ENCODE measurements at regions not wholly inside any gene's neighbourhood (a gene's known extent, or its start where the extent isn't known, plus 50 kb on each side); places are given as distances from the start of the nearest gene placed in this dataset.
A peak's percentile ranks its signal among the peaks of the same experiment; 100 is the strongest.

DNA sequence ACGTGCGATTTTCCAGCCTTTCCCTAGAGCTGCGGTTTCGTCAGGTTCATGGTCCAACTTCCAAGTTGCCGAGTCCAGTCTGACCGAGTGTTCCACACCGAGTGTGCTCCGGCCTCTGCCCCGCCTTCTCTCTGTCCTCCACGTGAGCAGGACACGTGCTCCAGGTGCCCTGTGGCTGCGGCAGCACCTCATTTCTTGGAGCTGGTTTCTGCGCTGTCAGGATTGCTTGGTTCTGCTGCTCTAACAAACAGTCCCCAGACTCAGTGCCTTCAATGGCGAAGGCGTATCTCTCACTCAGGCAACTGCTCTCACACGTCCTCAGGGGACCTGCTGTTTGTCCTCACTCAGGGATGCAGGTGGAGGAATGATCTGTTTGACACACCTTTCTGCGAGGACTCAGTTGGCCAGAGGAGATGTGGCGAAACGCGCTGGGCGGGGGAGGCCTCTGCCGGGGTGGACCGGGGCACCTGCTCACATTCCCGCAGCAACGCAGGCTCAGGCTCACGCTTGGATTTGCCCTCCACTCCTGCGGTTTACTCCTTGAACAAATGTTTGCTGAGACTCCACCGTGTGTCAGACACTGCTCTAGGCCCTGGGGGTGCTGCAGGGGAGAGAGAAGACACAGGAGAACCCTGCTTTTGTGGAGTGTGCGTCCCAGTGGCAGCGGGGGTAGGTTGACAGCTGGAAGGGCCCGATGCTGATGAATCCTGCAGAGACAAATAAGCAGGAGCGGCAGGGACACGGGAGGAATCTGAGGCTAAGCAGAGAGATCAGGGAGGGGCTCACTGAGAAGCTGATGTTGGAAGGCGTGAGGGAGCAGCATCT lies 63.4 kb upstream of the FBRSL1 start:
- DNase-seq (ENCODE audit: low read depth, low spot score), result no peak

DNA sequence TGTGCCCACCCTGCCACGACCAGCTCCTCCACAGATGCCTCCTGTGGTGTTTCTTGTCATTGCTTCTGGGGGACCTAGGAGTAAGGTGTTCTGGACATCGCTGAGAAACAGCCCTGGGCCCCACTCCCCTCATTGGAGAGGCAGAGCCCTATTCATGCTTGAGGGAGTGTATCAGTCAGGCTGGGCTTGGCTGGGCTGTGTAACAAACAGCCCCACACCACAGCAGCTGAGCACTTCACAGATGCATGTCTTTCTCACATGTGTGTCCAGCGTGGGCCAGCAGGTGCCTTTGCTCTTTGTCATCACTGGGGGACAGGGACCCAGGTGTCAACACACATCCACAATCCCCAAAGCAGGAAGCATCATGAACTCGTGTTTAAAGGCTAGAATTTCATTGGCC lies 65.1 kb upstream of the FBRSL1 start:
- no peak for DNase-seq (ENCODE audit: low read depth, low spot score)

GRCh38 chr12:132423820-132424645 lies 65.9 kb upstream of the FBRSL1 start:
- no peak for DNase-seq (ENCODE audit: low read depth, low spot score)

GRCh38 chr12:132423251-132423819 lies 66.6 kb upstream of the FBRSL1 start:
- no peak for DNase-seq (ENCODE audit: low read depth, low spot score)

DNA sequence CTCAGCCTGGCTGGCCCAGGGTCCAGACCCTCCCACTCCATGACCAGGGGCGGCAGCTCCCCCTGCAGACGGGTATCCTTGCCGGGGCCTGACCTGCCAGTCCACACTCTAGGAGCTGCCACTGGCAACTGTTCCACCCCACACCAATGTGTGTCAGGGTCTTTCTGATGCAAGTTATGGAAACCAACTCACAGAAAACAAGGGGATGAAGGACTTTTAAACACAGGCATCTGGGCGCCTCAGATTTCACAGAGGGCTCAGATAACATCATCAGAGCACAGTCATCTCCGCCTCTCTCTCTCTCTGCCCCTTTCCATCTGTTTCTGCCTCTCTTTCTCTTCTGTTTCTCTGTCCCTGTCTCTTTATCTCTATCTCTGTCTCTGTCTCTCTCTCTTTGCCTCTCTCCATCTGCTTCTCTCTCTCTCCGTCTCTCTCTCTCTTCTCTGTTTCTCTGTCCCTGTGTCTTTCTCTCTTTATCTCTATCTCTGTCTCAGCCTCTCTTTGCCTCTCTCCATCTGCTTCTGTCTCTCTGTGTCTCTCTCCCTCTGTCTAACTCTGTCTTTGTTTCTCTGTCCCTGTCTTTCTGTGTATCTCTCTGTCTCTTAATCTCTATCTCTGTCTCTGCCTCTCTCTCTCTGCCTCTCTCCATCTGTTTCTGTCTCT lies 67.4 kb upstream of the FBRSL1 start:
- DNase-seq (ENCODE audit: low read depth, low spot score), result no peak

DNA sequence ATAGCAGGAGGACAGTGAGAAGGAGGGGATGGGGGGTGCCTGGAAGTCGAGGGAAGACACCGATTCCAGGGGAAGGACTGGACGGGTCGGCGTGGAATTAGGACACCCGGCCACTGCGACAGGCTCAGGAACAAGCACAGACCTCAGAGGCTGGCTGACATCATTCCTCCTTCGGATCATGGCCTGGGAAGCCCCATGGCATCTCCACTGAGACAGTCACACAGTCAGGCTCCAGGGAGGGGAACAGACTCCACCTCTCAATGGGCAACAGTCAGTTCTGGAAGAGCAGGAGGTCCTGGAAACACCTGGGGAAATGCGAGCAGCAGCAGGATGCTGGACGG lies 67.9 kb upstream of the FBRSL1 start:
- no peak for DNase-seq (ENCODE audit: low read depth, low spot score)

DNA sequence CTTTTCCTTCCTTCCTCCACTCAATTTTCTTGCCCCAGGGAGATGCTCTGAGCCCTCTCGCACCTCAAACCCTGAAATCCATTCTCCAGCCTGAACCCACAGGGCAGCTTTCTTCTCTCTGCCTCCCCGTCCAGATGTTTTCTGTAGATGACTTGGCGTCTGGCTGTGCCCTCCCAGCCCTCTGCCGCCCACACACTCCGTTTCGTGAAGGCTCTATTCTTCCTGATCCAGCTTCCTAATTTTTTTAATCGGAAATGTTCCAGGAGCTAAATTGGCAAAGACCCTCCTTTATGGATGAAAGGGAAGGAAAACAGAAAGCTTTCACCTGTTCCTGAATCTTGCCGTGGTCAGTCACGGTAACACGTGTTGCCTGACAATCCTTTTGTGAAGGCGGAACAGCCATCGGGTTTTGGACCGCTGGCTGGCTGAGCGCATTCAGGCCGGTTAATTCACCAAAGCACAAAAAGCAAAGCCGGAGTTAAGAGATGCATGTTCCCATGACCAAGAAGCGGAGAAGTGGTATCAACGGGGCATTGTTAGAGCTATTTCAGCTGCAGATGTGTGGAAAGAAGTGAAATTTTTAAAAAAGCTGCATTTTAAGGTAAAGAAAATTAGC lies 70.2 kb upstream of the FBRSL1 start:
- DNase-seq (ENCODE audit: low read depth, low spot score), result no peak

DNA sequence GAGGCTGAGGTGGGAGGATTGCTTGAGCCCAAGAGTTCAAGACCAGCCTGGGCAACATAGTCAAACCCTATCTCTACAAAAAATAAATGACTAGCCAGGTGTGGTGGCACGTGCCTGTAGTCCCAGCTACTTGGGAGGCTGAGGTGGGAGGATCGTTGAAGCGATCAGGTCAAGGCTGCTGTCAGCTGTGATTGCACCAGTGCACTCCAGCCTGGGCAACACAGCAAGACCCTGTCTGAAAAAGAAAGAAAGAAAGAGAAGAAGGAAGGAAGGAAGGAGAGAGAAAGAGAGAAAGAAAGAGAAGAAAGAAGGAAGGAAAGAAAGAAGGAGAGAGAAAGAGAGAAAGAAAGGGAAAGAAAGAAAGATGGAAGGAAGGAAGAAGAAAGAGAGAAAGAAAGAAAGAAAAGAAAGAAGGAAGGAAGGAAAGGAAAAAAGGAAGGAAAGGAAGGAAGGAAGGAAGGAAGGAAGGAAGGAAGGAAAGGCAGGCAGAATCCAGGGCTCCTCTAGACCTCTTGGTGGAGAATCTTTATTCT lies 71.5 kb upstream of the FBRSL1 start:
- no peak for DNase-seq (ENCODE audit: low read depth, low spot score)

GRCh38 chr12:132417741-132418140 lies 72.2 kb upstream of the FBRSL1 start:
- DNase-seq (ENCODE audit: low read depth, low spot score), result no peak

GRCh38 chr12:132416827-132417226 lies 73.1 kb upstream of the FBRSL1 start:
- no peak for DNase-seq (ENCODE audit: low read depth, low spot score)

- DNase-seq (ENCODE audit: low read depth, low spot score), result no peak
Observed at GRCh38 chr12:132416121-132416673, 73.8 kb upstream of the FBRSL1 start.

DNA sequence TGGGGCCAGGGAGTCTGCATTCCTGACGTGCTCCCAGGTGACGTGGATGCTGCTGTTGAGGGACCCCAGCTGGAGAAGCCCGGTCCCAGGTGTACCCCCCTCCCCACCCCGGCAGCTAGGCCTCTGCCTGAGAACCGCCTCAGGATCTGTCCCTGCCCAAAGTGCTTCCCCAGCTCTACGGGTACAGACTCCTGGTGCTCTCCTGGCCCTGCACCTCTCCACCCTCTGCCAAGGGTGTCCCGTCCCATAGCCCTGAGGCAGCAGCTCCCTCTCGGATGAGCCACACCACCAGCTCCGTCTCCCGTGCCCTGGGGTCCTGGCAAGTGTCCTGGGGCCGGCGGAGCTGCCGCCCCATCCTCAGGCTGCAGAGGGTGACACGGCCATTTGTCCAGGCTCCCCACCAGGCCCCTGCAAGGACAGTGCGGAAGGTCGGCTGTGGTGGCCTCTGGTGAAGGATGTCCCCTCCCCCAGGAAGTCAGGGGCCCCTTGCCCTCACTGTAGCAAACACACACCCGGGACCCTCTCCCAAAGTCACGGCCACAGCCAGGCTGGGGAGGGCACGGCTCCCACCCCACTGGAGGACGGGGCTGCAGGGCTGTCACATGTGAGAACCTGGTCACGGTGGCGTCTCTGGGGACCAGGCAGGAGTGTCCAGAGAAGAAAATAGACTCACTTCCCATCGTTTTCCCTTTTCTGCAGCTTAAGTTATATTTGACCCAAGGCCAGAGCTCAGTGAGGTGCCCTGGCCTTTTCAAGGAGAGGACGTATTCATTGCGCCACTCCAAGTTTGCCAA lies 74.4 kb upstream of the FBRSL1 start:
- DNase-seq (ENCODE audit: low read depth, low spot score), result no peak

DNA sequence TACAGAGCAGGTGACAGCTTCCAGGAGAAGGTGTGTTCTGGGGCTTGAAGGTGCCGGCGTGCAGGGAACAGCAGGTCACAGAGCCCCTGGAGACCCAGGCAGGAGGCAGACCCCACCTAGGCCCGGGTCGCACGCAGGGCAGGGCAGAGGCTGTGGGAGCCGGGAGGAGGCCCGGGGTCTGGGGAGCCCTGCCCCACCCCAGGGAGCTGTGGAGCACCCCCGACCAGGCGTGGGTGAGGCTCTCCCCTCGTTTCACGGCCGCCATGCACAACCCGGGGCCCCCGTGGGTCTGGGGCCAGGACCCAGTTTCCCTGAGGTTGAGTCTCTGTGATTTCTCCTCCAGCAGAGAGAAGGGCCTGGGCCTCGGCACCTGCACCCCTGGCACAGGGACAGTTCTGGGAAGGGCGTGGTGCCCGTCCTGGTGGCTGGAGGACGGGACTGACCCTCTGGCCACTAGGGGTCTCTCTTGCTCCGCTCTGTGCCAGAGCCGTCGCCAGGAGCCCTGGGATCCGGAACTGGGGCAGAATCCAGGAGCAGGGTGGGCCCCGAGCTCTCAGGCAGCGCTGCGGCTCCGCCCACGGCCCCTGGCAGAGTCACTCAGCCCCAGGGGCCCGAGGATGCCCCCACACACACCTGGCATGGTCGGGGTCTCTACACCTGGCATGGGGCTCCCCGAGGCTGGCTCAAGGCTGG lies 75.2 kb upstream of the FBRSL1 start:
- peak; percentile 26 for DNase-seq (ENCODE audit: low read depth, low spot score)

- no peak for DNase-seq (ENCODE audit: low read depth, low spot score)
Observed at GRCh38 chr12:132413931-132414588, 75.9 kb upstream of the FBRSL1 start.

GRCh38 chr12:132411457-132411856 lies 78.5 kb upstream of the FBRSL1 start:
- no peak for DNase-seq (ENCODE audit: low read depth, low spot score)

- no peak for DNase-seq (ENCODE audit: low read depth, low spot score)
Observed at GRCh38 chr12:132410849-132411248, 79.1 kb upstream of the FBRSL1 start.

- no peak for DNase-seq (ENCODE audit: low read depth, low spot score)
Observed at GRCh38 chr12:132410296-132410625, 79.7 kb upstream of the FBRSL1 start.

DNA sequence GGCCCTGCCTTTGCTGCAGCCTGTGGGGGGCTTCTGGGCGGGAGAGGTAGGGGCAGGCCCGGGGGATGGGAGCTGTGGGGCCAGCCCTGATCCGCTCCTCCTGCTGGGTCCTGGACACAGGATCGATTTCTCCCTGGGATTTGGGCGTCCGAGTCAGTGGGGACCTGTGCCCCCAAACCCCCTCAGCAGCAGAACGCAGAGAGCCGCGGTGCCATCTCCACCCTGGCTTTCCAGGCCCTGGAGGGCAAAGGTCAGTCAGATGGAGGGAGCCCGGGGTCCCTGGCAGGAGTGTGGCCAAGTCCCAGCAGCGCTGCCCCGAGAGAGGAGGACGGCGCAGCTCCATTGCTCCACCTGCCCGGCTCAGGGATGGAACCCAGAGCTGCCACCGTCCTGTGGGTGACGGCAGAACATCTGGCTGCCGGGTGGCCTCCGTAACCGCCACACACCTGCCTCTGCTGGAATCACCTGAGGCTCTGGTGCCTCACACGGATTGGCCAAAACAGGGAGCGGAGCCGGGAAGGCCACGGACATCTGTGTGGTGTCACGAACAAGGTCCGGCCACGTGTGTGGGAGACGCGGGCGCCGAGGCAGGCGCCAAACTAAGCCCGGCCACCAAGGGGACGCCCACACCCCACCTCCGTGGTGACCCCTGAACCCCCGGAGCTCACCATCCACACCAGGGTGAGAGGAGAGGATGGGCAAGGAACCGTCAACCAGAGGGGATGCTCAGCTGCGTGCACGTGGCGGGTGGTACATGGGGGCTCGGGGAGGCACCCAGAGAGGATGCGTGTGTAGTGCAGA lies 80.3 kb upstream of the FBRSL1 start:
- DNase-seq (ENCODE audit: low read depth, low spot score), result no peak
